H1 (cell line): ENCODE measurements at regions not wholly inside any gene's neighbourhood (a gene's known extent, or its start where the extent isn't known, plus 50 kb on each side); places are given as distances from the start of the nearest gene placed in this dataset.

ENCODE experiments used
- CTCF ChIA-PET: fragments of 300-600 bp; sonication (Branson Sonifier 250); formaldehyde crosslinking; loops from one replicate; lab custom pipeline; 2021; ENCODE audit not compliant: partially characterized antibody; lab: Charles Lee
- POLR2A ChIA-PET: fragments of 300-600 bp; sonication (Branson Sonifier 250); formaldehyde crosslinking; loops from one replicate; lab custom pipeline; 2021; ENCODE audit warnings: inconsistent platforms; ENCODE audit not compliant: partially characterized antibody; lab: Charles Lee
- DNase-seq, 2 experiments: peaks; one replicate each; pipeline versions ENCODE4 v3.0.0 to v3.0.0-alpha.2; 2010 to 2022; ENCODE audit warnings: low spot score in 2 of 2, low read depth in 1 of 2, mixed read lengths in 1 of 2
- FAIRE-seq: peaks from 2 replicates; lab custom pipeline; 2011; peaks lifted over from hg19 to GRCh38; lab: Jason Lieb, UNC
- H2AFZ ChIP-seq: 2 replicates; pipeline ENCODE4 v1.8.1; 2012; ENCODE audit warnings: low read length, inconsistent platforms
- H2AK5ac ChIP-seq: 2 replicates; pipeline ENCODE4 v1.6.1; 2013; ENCODE audit warnings: low read depth, low read length
- H2BK120ac ChIP-seq: replicated peaks from 2 replicates; pipeline ENCODE3; 2013; ENCODE audit warnings: low read depth, low read length, inconsistent platforms
- H2BK12ac ChIP-seq: 2 replicates; pipeline ENCODE4 v1.6.1; 2013; ENCODE audit warnings: low read depth, low read length
- H2BK15ac ChIP-seq: 2 replicates; pipeline ENCODE4 v1.6.1; 2013; ENCODE audit warnings: low read length
- H2BK20ac ChIP-seq: 2 replicates; pipeline ENCODE4 v1.6.1; 2013; ENCODE audit warnings: low read length
- H2BK5ac ChIP-seq: 2 replicates; pipeline ENCODE4 v1.6.1; 2013; ENCODE audit warnings: low read depth, low read length
- H3K14ac ChIP-seq: 2 replicates; pipeline ENCODE4 v1.6.1; 2013; ENCODE audit warnings: inconsistent platforms; ENCODE audit not compliant: insufficient read length
- H3K18ac ChIP-seq: 2 replicates; pipeline ENCODE4 v1.6.1; 2013; ENCODE audit warnings: low read length; ENCODE audit errors: extremely low read depth
- H3K23ac ChIP-seq: 2 replicates; pipeline ENCODE4 v1.6.1; 2013; ENCODE audit warnings: inconsistent platforms; ENCODE audit not compliant: insufficient read length
- H3K23me2 ChIP-seq: 2 replicates; pipeline ENCODE4 v1.6.1; 2013; ENCODE audit warnings: low read depth, low read length
- H3K27ac ChIP-seq: 2 replicates; pipeline ENCODE4 v1.6.1; 2011; ENCODE audit warnings: low read depth, low read length, inconsistent platforms
- H3K27me3 ChIP-seq, 4 experiments: replicated peaks in 1 of 4; 1 replicate in 1 of 4; 2 replicates in 3 of 4; pipeline versions ENCODE4 v1.6.1 to v1.8.1; 2011 to 2013; ENCODE audit warnings: low read length in 3 of 4, mild to moderate bottlenecking in 3 of 4, inconsistent platforms in 2 of 4, mixed read lengths in 2 of 4, moderate library complexity in 1 of 4; ENCODE audit not compliant: control insufficient read depth in 3 of 4, insufficient read depth in 3 of 4; ENCODE audit errors: extremely low read depth in 1 of 4
- H3K36me3 ChIP-seq, 4 experiments: 2 replicates each; pipeline versions ENCODE4 v1.6.1 to v1.8.1; 2011 to 2013; ENCODE audit warnings: mild to moderate bottlenecking in 4 of 4, low read length in 3 of 4, moderate library complexity in 2 of 4, control low read depth in 1 of 4, inconsistent platforms in 1 of 4; ENCODE audit not compliant: insufficient read depth in 4 of 4, control insufficient read depth in 2 of 4
- H3K4ac ChIP-seq: replicated peaks from 2 replicates; pipeline ENCODE3; 2013; ENCODE audit warnings: low read length, low read depth, mixed read lengths, inconsistent platforms; ENCODE audit not compliant: insufficient read length
- H3K4me1 ChIP-seq, 4 experiments: replicated peaks in 1 of 4; 1 replicate in 1 of 4; 2 replicates in 3 of 4; pipeline versions ENCODE4 v1.6.1 to v1.8.1; 2011 to 2013; ENCODE audit warnings: low read length in 3 of 4, inconsistent platforms in 2 of 4, mixed read lengths in 1 of 4; ENCODE audit not compliant: insufficient read depth in 4 of 4, control insufficient read depth in 3 of 4
- H3K4me2 ChIP-seq, 2 experiments: 2 replicates each; pipeline versions ENCODE4 v1.6.1 to v1.8.1; 2011 to 2013; ENCODE audit warnings: low read depth in 2 of 2, low read length in 2 of 2, control low read depth in 1 of 2, inconsistent platforms in 1 of 2, mild to moderate bottlenecking in 1 of 2; ENCODE audit not compliant: insufficient read depth in 1 of 2
- H3K4me3 ChIP-seq, 4 experiments: fragments of 200-600, 300-600 bp in 1 of 4; sonication (generic), shearing (Covaris generic), sonication (Bioruptor Twin) in 1 of 4; 2 replicates each; pipeline versions ENCODE4 v1.5.1 to v1.8.1; 2011 to 2016; ENCODE audit warnings: low read length in 4 of 4, low read depth in 3 of 4, control low read depth in 2 of 4, inconsistent platforms in 2 of 4, mild to moderate bottlenecking in 2 of 4, mixed read lengths in 1 of 4, moderate library complexity in 1 of 4; ENCODE audit not compliant: insufficient read depth in 2 of 4; ENCODE audit errors: extremely low read depth in 1 of 4
- H3K56ac ChIP-seq: replicated peaks from 2 replicates; pipeline ENCODE3; 2013; ENCODE audit warnings: low read depth, mild to moderate bottlenecking, mixed read lengths, low read length, inconsistent platforms; ENCODE audit not compliant: insufficient read length
- H3K79me1 ChIP-seq: 2 replicates; pipeline ENCODE4 v1.6.1; 2013; ENCODE audit warnings: low read depth, low read length, control low read depth
- H3K79me2 ChIP-seq, 2 experiments: 2 replicates each; pipeline versions ENCODE4 v1.6.1 to v1.8.1; 2012 to 2013; ENCODE audit warnings: low read length in 2 of 2, mild to moderate bottlenecking in 2 of 2, inconsistent platforms in 1 of 2; ENCODE audit not compliant: insufficient read depth in 2 of 2, control insufficient read depth in 1 of 2
- H3K9ac ChIP-seq, 4 experiments: replicated peaks in 1 of 4; 1 replicate in 1 of 4; 2 replicates in 3 of 4; pipeline versions ENCODE4 v1.6.1 to v1.8.1; 2011 to 2013; ENCODE audit warnings: low read depth in 3 of 4, low read length in 3 of 4, control low read depth in 2 of 4, mild to moderate bottlenecking in 2 of 4, moderate library complexity in 2 of 4, inconsistent platforms in 1 of 4; ENCODE audit errors: extremely low read depth in 1 of 4
- H3K9me3 ChIP-seq, 2 experiments: 2 replicates each; pipeline versions ENCODE4 v1.6.1 to v1.8.1; 2012 to 2013; ENCODE audit warnings: mild to moderate bottlenecking in 2 of 2, moderate library complexity in 2 of 2, control low read depth in 1 of 2, inconsistent platforms in 1 of 2, low read depth in 1 of 2, low read length in 1 of 2, mixed read lengths in 1 of 2; ENCODE audit not compliant: insufficient read depth in 2 of 2
- H4K20me1 ChIP-seq, 2 experiments: replicated peaks in 1 of 2; 2 replicates each; pipeline versions ENCODE3 to v1.8.1; 2011 to 2013; ENCODE audit warnings: inconsistent platforms in 2 of 2, low read length in 2 of 2, mild to moderate bottlenecking in 1 of 2; ENCODE audit not compliant: insufficient read depth in 2 of 2, control insufficient read depth in 1 of 2
- H4K5ac ChIP-seq: 2 replicates; pipeline ENCODE4 v1.6.1; 2013; ENCODE audit warnings: low read length, low read depth, mixed read lengths, inconsistent platforms; ENCODE audit not compliant: insufficient read length
- H4K8ac ChIP-seq: 2 replicates; pipeline ENCODE4 v1.8.0; 2013; ENCODE audit warnings: mild to moderate bottlenecking, moderate library complexity, low read length, inconsistent platforms; ENCODE audit not compliant: insufficient read depth; ENCODE audit errors: extremely low read depth
- H4K91ac ChIP-seq: replicated peaks from 2 replicates; pipeline ENCODE3; 2013; ENCODE audit warnings: low read length, mixed read lengths, inconsistent platforms; ENCODE audit not compliant: insufficient read length
- BRCA1 ChIP-seq: IDR thresholded peaks from 2 replicates; pipeline ENCODE4 v1.6.1; 2012; ENCODE audit warnings: low read depth, low read length, improper control_type of control experiment
- KDM5A ChIP-seq: fragments of 200-600 bp; IDR thresholded peaks from 2 replicates; pipeline ENCODE4 v1.7.1; 2012; ENCODE audit warnings: mild to moderate bottlenecking, low read length, inconsistent platforms, mixed read lengths
- SIN3A ChIP-seq, 2 experiments: IDR thresholded peaks in 1 of 2; conservative IDR thresholded peaks in 1 of 2; 2 replicates each; pipeline ENCODE4 v1.6.1; 2011 to 2012; ENCODE audit warnings: low read length in 2 of 2, improper control_type of control experiment in 1 of 2, low read depth in 1 of 2, mild to moderate bottlenecking in 1 of 2
- SP4 ChIP-seq: IDR thresholded peaks from 2 replicates; pipeline ENCODE4 v1.6.1; 2012; ENCODE audit warnings: low read length, inconsistent platforms
- WGBS, 2 experiments: shearing (Covaris generic) in 1 of 2; methylation state at CpG; one replicate each; pipeline versions ENCODE4 v1.1.6 to v1.1.7; 2013 to 2015; ENCODE audit warnings: low lambda C conversion rate in 2 of 2, mixed read lengths in 2 of 2, inconsistent platforms in 1 of 2, low coverage in 1 of 2, missing lambda C conversion rate in 1 of 2; ENCODE audit not compliant: insufficient replicate concordance in 2 of 2, insufficient coverage in 1 of 2, insufficient read length in 1 of 2; ENCODE audit errors: extremely low coverage in 1 of 2, missing lambda C conversion rate in 1 of 2; 5-methylcytosine and 5-hydroxymethylcytosine counted together
- TF ChIP-seq, protein P1 (sequence below): IDR thresholded peaks from 2 replicates; pipeline ENCODE4 v1.6.1; 2011; ENCODE audit warnings: low read depth, mild to moderate bottlenecking, low read length; ENCODE audit not compliant: insufficient read depth
- TF ChIP-seq, protein P2 (sequence below): IDR thresholded peaks from 2 replicates; pipeline ENCODE4 v1.6.1; 2012; ENCODE audit warnings: inconsistent platforms

GRCh38 chr6:122283884-122284283 is 115.6 kb upstream of the HSF2 start:
- Histone ChIP-seq H2BK15ac (no peak overlapping the region), H2BK12ac (no peak overlapping the region), H3K4me1 (no peaks in the 10 kb centered on the region), H3K56ac (no peak overlapping the region), H4K5ac (no peak overlapping the region), H2AK5ac (no peak overlapping the region), H3K23ac (no peak overlapping the region), H2AFZ (no peak overlapping the region), H3K79me2 (no peaks in the 10 kb centered on the region), H3K9me3 (peaks cover 0 to 5% of the 10 kb centered on the region in 2 experiments; a peak in 1 of 4 replicates), H3K9ac (no peak overlapping the region), H2BK20ac (no peak overlapping the region), H3K23me2 (no peaks in the 10 kb centered on the region), H3K4ac (no peak overlapping the region), H4K20me1 (no peaks in the 10 kb centered on the region), H3K27ac (no peak overlapping the region), H3K4me2 (no peak overlapping the region), H2BK5ac (no peak overlapping the region), H4K8ac (no peak overlapping the region), H3K27me3 (no peaks in the 10 kb centered on the region), H4K91ac (no peak overlapping the region), H3K79me1 (no peaks in the 10 kb centered on the region), H3K4me3 (no peak overlapping the region), H3K14ac (no peak overlapping the region), H3K18ac (no peak overlapping the region), H2BK120ac (no peak overlapping the region), H3K36me3 (no peaks in the 10 kb centered on the region)
- ChIA-PET POLR2A (no interaction called here), CTCF (interaction anchor here (1.0 kb wide), 1 partner anchor 11 kb away, joined by 3 read pairs; no protein-coding TSS in a partner anchor)
- WGBS, 2 experiments: 86% methylated on average over 4 of the region's 4 CpGs; no CpG with 5 or more reads in 1 of the 2 experiments
- DNase-seq (no peak), FAIRE-seq (no peak)
- TF ChIP-seq, protein P1, sequence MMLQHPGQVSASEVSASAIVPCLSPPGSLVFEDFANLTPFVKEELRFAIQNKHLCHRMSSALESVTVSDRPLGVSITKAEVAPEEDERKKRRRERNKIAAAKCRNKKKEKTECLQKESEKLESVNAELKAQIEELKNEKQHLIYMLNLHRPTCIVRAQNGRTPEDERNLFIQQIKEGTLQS: no peak
- TF ChIP-seq, protein P2, sequence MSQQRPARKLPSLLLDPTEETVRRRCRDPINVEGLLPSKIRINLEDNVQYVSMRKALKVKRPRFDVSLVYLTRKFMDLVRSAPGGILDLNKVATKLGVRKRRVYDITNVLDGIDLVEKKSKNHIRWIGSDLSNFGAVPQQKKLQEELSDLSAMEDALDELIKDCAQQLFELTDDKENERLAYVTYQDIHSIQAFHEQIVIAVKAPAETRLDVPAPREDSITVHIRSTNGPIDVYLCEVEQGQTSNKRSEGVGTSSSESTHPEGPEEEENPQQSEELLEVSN: no peak
- TF ChIP-seq KDM5A (no peak), SP4 (no peak), BRCA1 (no peak), SIN3A (conservative IDR thresholded peaks at IDR 0.05 in 1 of 2, IDR thresholded peaks at IDR 0.05 in 1 of 2; ENCODE audit: low read depth in 1 of 2, low read length in 2 of 2) (no peak)
